Umbilical cord (tissue), 1 donor: ENCODE measurements at regions not wholly inside any gene's neighbourhood (a gene's known extent, or its start where the extent isn't known, plus 50 kb on each side); places are given as distances from the start of the nearest gene placed in this dataset.
"Not testable (repeated sequence)": the region's sequence is repeated elsewhere in the genome, so short reads cannot be mapped to it uniquely, and the experiment has no call there.

Experiments
- DNase-seq: peaks from one replicate; pipeline ENCODE4 v3.0.0-alpha.2; 2015; ENCODE audit warnings: low spot score

DNA sequence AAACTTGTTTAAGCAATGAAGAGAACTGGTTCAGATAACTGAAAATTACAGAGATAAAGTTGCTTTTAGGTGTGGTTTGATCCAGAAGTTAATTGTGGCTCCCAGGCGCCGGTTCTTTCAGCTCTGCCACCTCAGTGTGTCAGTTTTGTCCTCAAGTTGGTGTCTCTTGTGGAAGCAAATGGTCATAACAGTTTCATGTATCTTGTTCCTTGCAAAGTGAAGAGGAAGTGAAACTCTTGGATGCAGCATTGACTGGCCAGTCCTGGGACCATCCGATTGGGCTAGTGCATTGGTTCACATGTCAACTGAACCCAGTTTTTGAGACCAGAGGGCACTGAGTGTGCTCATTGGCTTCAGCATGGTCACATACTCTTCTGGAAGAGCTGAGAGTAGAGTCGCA lies 181.4 kb upstream of the GRM7 start:
- DNase-seq, result no peak

DNA sequence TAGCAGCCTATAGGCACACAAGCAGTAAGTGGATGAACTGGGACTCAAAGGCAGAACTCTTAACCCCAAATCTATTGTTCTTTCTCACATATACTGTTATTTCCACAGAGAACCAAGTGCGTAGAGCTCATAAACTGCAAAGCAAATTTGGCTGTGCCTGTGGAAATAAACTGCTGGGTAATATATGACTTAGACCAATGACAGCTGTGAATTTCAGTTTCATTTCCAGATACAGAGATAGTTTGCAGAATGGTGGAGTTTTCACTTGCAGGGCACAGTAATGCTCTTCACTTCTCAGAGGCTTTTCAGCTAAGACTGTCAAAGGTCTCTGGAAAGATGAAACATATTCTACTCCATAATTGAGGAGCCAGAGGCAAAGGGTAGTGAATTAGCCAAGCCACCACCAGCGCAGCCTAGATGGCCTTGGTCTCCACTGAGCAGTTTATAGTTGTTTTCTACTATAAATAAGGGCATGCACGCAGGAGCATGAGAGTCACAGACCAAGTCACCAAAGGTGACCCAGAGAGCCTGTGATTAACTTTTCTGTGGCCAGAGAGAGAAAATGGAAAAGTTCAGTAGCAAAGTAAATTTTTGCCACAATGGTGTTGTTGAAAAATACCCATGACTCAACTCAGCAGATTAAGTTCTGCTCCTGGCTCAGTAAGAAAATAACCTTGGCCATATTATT lies 180.7 kb upstream of the GRM7 start:
- peak; percentile 4 for DNase-seq

DNA sequence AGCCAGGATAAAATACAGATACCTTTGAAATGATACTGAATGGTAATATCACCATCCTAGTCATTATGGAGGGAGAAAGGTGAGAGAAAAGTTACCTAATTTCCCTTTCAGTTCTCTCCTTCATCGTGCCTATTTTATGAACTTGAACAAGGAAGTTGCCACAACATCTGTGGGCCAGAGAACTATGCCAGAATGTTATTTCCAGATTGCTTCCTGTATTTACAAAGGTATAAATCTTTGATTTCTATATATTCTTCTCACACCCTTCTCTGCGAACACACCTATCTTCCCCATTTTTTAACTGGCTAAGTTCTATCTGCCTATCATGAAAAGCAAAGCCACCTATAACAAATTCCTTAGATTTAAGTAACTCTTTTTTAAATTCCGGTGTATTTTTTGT lies 163.6 kb upstream of the GRM7 start:
- DNase-seq, result no peak

DNA sequence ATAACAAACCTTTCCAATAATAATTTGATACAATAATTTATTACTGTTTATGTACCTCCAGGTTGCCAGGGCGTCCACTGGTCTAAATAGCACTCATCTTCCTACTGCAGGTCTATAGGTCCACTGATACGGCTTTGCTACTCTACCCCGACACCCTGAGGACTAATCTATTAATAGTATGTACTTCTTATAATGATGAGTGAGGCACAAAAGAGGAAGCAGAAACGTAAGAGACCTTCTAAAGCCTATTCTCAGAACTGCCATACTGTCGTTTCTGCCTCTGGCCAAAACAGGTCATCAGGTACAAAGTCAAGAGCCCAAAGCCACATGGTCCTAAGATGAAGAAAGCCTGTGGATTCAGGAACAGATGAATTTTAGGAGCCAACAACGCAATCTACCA lies 163.2 kb upstream of the GRM7 start:
- DNase-seq, result no peak

DNA sequence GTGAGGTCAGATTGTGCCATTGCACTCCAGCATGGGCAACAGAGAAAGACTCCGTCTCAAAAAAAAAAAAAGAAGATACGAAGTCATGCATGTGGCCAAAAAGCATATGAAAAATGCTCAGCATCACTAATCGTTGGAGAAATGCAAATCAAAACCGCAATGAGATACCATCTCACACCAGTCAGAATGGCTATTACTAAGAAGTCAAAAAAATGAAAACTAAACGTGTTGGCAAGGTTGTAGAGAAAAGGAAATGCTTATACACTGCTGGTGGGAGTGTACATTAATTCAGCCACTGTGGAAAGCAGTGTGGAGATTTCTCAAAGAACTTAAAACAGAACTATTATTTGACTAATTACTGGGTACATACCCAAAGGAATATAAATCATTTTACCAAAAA lies 156.1 kb upstream of the GRM7 start:
- DNase-seq, result not testable (repeated sequence)

DNA sequence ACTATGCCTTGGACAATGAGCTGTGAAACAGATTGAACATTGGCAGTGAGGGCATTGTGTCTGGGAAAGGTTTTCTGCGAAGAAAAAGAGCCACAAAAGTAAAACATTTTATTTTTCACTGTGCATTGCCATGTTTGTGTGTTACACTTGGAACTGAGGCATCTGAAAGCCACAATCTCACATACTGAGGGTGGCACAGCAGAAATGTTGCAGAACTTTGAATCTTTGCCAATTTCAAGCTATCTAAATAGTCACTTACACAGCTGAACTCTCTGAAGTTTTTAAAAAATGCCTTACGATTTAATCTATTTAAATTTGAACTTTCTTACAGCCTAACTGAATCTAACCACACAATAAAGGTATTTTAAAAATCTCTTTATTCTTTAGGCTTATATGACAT lies 154.1 kb upstream of the GRM7 start:
- DNase-seq, result no peak

DNA sequence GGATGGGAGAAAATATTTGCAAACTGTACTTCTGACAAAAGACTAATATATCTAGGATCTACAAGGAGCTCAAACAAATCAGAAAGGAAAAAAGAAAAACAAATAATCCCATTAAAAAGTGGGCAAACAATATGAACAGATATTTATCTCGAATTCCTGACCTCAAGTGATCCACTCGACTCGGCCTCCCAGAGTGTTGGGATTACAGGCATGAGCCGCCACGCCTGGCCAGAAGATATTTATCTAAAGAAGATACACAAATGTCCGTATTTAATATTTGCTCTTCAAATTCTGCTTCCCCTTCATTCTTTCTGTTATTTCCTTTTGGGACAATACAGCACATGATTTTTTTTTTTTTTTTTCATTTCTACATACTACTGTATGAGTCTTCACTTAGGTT lies 151.7 kb upstream of the GRM7 start:
- DNase-seq, result no peak

DNA sequence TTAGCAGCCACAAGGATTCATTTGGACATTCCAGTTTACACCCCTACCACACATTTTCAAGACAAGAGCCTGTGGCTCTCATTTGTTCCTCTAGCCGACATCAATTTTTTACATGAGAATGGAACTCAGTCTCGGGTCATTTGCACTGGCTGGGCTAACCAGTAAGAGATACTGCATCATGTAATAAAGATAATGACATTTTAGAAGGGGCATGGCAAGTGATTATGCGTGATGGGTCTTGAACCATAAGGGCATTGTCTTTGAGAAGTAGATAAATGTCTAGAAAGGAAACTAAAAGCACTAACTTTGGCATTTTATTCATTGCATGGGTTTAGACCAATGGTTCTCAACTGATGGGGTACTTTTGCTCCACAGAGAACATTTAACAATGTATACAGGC lies 146.0 kb upstream of the GRM7 start:
- no peak for DNase-seq

DNA sequence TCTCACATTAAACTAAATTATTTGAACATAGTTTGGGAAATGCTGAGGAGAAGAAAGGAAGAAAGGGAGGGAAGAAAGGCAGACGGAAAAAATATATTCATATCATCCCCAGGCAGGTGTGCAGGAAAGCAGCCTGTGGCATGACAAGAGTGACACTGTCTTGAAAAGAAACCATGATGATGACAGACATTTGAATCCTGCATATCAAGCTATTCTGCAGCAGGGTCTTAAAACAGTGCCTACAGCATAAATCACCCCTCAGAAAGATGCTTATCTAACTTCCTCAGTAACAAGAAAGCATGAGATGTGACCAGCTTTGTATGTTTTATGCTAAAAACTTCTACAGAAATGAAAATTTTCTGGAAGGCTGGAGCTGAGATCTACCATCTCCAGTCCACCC lies 144.5 kb upstream of the GRM7 start:
- DNase-seq, result no peak

DNA sequence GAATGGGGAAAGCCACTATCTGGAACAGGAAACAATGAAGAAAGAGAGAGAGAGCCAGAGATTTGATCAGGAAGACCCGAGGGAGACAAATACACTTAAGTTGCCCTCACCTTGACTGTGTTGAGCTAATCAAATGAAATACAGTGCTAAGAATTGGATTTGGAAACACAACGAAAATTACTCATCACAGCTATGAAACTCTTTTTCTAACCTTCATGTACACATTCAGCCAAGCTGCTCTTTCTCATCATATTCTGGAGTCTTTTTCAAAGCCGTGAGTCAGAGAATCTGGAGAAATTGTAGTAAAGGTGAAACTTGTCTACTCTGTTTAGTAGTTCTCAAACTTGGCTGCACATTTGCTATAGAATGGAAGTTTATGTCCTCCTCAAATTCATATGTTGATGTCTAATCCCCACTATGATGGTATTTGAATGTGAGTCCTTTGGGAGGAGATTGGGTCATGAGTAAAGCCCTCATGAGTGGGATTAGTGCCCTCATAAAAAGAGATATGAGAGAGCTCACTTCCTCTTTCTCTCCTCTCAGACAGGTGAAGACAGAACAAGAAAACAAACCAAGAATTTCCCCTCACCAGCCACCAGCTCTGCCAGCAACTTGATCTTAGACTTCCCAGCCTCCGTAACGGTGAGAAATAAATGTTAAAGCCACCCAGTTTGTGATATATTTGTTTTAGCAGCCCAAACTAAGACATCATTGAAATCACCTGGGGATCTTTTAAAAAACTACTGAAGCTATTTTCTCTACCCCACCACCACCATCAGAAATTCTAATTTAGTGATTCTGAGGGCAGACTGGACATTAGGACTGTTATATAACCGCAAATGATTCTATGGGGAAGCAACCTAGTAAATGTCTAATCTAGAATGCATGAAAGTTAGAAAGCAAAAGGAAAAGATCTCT lies 143.6 kb upstream of the GRM7 start:
- DNase-seq, result no peak

DNA sequence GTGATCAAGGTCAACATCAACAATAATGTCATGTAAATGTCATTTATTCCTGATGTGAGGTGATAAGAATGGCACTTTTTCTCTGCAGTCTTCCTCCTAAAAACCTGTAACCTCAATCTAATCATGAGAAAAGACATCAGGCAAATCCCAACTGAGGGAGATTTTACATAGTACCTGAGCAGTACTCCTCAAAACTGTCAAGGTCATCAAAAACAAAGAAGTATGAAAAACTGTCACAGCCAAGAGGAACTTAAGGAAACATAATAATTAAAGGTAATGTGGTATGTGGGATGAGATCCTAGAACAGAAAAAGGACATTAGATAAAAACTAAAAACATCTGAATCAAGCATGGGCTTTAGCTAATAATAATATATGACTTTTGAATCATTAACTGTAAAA lies 140.9 kb upstream of the GRM7 start:
- DNase-seq, result no peak

DNA sequence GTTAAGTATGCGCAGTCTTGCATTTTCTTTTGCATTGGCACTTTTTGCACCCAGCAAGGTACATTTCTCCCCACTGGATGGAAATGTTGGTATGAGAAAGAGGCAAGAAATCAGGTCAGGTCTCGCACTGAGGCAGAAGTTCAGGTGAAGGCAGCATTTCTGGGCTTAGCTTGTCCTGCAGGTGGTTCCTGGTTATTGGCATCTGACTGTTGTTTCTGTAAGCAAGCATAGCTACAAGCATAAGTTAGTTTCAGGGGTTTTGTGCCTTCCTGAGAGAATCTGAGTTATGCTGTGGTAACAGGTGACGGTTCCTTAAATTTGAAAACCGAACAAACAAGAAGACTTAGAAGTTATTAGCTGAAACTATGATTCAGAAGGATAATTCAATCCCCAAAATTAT lies 139.4 kb upstream of the GRM7 start:
- DNase-seq, result no peak

DNA sequence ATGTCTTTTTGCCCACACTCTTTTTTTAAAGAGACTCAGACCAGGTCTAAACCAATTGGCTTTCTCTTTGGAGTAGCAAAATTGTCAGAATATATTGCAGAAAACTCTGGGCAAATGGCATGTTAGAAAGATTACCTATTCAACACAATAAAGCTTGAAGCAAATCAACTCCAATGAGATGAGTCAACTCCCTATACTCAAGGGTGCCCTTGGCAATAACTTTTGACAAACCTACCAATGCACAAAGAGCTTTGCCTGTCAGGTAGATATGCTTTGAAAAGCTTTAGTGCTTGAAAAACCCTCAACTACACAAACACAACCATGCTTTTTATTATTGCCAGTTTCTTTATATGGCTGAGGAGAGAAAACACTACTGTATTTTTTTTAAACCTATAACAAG lies 137.7 kb upstream of the GRM7 start:
- no peak for DNase-seq

DNA sequence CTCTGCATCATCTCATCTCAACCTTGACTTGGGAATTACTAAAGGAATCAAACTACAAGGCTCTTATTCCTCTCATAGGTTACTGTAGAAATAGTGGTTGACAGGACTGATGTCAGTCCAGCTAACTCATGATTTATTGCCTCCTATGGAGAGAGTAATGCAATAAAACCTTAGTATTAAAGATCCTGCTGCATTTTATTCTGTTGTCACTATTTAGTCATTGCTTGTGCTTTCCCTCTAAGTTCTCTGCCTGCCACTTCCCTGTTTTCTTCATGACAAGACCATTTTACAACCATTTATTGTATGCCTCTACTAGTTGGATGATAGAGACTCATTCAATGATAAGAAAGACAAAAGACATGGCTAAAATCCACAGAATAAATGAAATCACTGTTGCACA lies 134.1 kb upstream of the GRM7 start:
- no peak for DNase-seq

DNA sequence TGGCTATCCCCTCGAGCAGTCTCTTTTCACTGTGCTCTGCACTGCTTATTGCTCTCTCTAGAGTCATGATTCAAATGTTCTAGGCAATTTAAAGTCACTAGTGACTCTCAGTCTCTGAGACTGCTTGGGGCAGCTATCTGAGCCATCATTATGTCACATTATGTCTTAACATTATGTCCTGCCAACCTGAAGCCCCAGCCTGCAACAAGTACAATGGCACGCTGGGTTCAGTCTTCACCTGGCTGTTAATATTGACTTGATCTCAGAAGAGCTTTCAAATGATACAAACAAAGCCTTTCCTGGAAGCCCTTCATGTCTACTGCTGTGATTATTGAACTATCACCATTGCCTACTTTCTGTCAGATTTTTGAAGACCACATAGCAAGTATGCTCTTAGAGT lies 128.1 kb upstream of the GRM7 start:
- no peak for DNase-seq

DNA sequence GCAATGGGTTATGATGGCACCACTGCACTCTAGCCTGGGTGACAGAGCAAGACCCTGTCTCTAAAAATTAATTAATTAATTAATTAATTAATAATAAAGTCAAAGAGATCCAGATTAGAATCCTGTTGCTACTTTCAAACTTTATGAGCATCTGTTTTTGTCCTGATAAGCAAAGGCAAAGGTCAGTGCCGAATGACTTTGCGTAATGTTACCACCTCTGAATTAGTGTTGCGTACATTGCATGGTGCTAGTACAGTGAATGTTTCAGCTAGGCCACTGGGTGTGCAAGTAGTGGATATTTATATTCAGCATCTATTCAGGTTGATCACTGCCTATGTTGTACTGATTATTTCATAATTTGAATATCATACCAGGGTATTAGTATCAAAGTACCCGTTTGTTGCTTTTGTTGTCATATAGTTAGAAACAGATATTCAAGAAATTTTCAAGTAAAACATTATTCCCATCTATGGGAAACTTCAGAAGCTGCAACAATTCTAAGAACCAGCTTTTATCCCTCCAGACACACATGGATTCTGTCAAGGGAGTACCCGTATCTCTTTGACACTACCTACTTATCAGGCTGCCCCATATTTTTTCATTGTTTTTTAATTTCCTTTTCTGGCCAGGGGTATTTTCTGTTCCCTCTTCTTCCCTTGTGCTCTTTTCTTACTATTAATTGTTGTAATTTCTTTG lies 127.1 kb upstream of the GRM7 start:
- peak; percentile 29 for DNase-seq

DNA sequence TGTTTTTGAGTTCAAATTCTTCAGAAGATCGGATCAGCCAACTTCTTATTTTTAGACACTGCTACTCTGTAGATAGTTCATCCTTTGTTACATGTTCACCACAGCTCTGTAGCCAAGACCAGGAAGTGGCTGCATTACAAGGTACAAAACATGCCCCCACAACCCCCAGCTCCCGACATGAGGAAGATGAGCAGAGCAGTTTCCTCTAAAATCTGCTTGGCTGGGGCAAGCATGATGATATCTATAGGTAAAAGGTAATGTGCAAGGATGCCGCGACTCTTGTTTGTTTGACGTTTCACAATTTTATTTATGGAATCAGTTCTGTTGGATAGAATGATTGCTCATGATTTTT lies 126.5 kb upstream of the GRM7 start:
- no peak for DNase-seq

DNA sequence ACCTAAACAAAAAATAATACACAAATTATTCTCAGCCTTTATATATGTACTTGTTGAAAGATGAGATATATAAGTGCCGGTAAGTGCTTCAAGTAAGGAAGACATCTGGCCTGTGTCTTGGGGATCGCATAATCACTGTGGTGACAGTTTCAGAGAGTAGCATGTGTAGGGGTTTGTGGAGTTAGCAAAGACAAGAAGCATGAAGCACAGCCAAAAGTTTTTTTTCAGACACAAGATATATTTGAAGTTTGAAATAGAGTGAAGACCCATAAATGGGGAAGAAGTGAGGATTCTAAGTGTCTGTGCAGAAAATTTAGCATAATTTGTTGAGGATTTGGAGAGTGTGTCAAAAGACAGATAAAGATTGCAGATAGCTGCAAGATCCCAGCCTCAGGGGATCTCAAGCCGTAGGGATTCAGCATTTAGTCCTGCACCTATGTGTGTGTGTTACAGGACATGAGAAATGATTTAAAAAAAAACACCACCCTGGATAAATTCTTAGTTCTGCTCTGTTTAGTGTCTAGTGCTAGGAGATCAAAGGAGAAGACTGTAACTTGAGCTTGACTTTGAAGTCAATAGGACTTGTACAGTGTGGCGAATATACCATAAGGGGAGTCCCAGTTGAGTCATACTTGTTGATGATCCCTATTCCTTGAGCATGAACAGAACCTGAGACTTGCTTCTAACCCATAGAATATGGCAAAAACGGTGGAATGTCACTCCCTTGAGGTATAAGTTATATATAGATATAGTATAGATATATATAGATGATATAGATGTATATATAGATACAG lies 123.9 kb upstream of the GRM7 start:
- DNase-seq, result peak; percentile 92

DNA sequence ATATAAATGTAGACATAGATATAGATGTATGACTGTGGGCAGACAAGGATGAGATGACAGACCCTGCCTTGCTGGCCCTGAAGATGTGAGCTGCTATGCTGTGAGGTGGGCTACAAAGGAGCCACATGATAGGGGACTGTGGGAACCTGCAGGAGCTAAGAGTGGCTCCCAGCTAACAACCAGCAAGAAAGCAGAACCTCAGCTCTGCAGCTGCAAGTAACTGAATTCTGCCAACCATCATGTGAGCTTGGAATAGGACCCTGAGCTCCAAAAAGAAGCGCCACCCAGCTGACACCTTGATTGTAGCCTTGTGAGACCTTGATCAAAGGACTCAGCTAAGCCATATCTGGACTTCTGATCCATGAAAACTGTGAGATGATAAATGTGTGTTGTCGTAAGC lies 123.3 kb upstream of the GRM7 start:
- DNase-seq, result no peak

DNA sequence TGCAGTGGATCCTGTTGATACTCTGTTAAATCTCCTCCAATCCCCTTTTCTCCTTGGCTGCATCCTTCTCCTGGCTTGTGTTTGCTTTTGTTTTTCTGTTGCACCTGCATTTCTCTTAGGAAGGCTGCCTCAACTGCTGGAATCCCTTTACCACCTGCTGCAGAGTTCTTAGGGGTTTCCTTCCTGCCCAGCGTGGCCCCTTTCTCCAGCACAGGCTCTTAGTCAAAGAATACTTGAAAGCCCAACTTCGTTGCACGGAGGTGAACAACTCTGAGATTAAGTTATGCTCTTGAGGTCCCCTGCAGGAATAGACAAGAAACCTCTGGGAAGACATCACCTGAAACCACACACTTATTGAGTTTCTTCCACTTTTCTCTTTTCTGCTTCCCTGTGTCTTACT lies 121.6 kb upstream of the GRM7 start:
- DNase-seq, result no peak

DNA sequence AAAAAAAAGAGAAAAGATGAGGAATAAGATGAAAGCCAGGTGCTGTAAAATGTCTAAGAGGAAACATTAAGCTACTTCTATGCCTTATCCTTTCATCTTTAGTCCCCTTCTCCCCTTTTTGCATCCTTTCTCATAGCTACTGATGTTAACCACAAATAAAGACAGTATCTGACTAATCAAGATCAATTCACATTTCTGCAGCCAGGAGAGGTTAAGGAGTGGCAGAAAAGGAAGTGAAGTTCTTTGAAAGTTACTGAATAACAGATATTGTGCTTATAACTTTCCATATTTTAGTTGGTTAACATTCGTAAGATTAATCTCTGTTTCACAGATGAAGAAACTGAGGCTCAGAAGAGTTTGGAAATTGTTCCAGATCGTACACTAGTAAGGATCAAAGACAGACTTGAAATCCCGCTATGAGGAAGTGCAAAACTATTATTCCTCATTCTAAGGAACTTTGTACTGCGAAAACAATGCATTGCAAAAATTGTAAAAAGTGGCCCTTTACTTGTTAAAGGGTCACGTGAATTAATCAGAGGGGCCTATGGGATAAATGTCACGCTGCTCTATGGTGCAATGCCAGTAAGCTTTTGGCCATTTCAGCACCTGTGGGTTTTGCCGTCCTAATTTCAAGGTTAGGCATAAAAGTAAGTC lies 117.7 kb upstream of the GRM7 start:
- DNase-seq, result no peak
